A549 (cell line): ENCODE measurements at regions not wholly inside any gene's neighbourhood (a gene's known extent, or its start where the extent isn't known, plus 50 kb on each side); places are given as distances from the start of the nearest gene placed in this dataset.

Experiments used
- ATAC-seq, 2 experiments: fragments of 200-7000 bp in 1 of 2; fragments of >200 bp in 1 of 2; cut with Nextera tagmentation in 1 of 2; cut with Tn5 transposase in 1 of 2; 3 replicates each; pipeline versions ENCODE4 v1.8.0 to v1.9.1; 2018 to 2020; ENCODE audit warnings: mild to moderate bottlenecking in 1 of 2, moderate library complexity in 1 of 2
- CTCF ChIA-PET: fragments of 300-600 bp; sonication (Branson Sonifier 250); formaldehyde crosslinking; extraction: SDS; loops from one replicate; lab custom pipeline; 2021; ENCODE audit warnings: antibody characterized with exemption, inconsistent platforms; lab: Yijun Ruan, JAX
- POLR2A ChIA-PET: fragments of 350-600 bp; formaldehyde crosslinking; extraction: SDS; loops from one replicate; lab custom pipeline; 2021; ENCODE audit warnings: antibody characterized with exemption, inconsistent platforms; lab: Yijun Ruan, JAX
- DNase-seq, 2 experiments: peaks; one replicate each; pipeline versions ENCODE4 v3.0.0 to v3.0.0-alpha.2; 2011 to 2016; ENCODE audit warnings: low read depth in 1 of 2, low spot score in 1 of 2
- FAIRE-seq: peaks from 2 replicates; lab custom pipeline; 2011; peaks lifted over from hg19 to GRCh38; lab: Jason Lieb, UNC
- H3K27ac ChIP-seq, 2 experiments: fragments of >200 bp; sonication (Bioruptor Twin); formaldehyde crosslinking; 3 replicates each; pipeline ENCODE4 v1.5.1; 2016 to 2017
- H3K4me1 ChIP-seq: fragments of >200 bp; sonication (Bioruptor Twin); formaldehyde crosslinking; 3 replicates; pipeline ENCODE4 v1.6.1; 2016
- H3K4me2 ChIP-seq: fragments of >200 bp; sonication (Bioruptor Twin); formaldehyde crosslinking; 3 replicates; pipeline ENCODE4 v1.6.1; 2016
- H3K4me3 ChIP-seq: fragments of >200 bp; sonication (Bioruptor Twin); formaldehyde crosslinking; 3 replicates; pipeline ENCODE4 v1.5.1; 2016
- H3K9me3 ChIP-seq: fragments of >200 bp; sonication (Bioruptor Twin); formaldehyde crosslinking; 3 replicates; pipeline ENCODE4 v1.6.1; 2016
- BCL3 ChIP-seq: fragments of >200 bp; sonication (Bioruptor Twin); formaldehyde crosslinking; IDR thresholded peaks from 3 replicates; pipeline ENCODE4 v1.6.1; 2016
- CBX8 ChIP-seq: fragments of 200-600 bp; sonication (generic); IDR thresholded peaks from 2 replicates; pipeline ENCODE4 v1.6.1; 2016
- EHMT2 ChIP-seq: fragments of 200-600 bp; sonication (generic); IDR thresholded peaks from 2 replicates; pipeline ENCODE4 v1.6.1; 2016; ENCODE audit warnings: antibody characterized with exemption, low read depth, mild to moderate bottlenecking, moderate library complexity
- FOXS1 ChIP-seq: fragments of 250-450 bp; sonication (Bioruptor Pico); IDR thresholded peaks from 2 replicates; pipeline ENCODE4 v1.5.0; 2020; ENCODE audit warnings: mild to moderate bottlenecking, moderate library complexity
- GATA3 ChIP-seq: IDR thresholded peaks from 2 replicates; pipeline ENCODE4 v1.6.1; 2012; ENCODE audit warnings: borderline replicate concordance
- HDAC2 ChIP-seq: fragments of 200-600 bp; sonication (generic); IDR thresholded peaks from 2 replicates; pipeline ENCODE4 v1.6.1; 2016
- JUN ChIP-seq, 2 experiments: fragments of >200 bp; sonication (Bioruptor Twin); formaldehyde crosslinking; IDR thresholded peaks; 2 replicates in 1 of 2; 3 replicates in 1 of 2; pipeline ENCODE4 v1.6.1; 2016 to 2017
- KDM1A ChIP-seq: fragments of 200-600 bp; sonication (generic); IDR thresholded peaks from 2 replicates; pipeline ENCODE4 v1.6.1; 2016; ENCODE audit warnings: low read depth, mild to moderate bottlenecking
- KDM5A ChIP-seq: fragments of 200-600 bp; sonication (generic); IDR thresholded peaks from 2 replicates; pipeline ENCODE4 v1.6.1; 2016; ENCODE audit warnings: antibody characterized with exemption, mild to moderate bottlenecking
- MAZ ChIP-seq: fragments of 150-350 bp; IDR thresholded peaks from 2 replicates; pipeline ENCODE4 v1.6.1; 2014; ENCODE audit warnings: antibody characterized with exemption, low read depth, low read length, borderline replicate concordance
- MYC ChIP-seq: IDR thresholded peaks from 2 replicates; pipeline ENCODE4 v1.6.1; 2012; ENCODE audit warnings: mild to moderate bottlenecking, inconsistent platforms, low read length, improper control_type of control experiment, borderline replicate concordance
- NPAS2 ChIP-seq: fragments of 250-450 bp; sonication (Bioruptor Pico); IDR thresholded peaks from 2 replicates; pipeline ENCODE4 v1.8.0; 2022; ENCODE audit warnings: mild to moderate bottlenecking, moderate library complexity, borderline replicate concordance
- RFX5 ChIP-seq: fragments of 450-650 bp; IDR thresholded peaks from 2 replicates; pipeline ENCODE4 v1.7.1; 2014; ENCODE audit warnings: antibody characterized with exemption, mild to moderate bottlenecking, moderate library complexity
- RNF2 ChIP-seq: fragments of 200-600 bp; sonication (generic); IDR thresholded peaks from 2 replicates; pipeline ENCODE4 v1.6.1; 2016; ENCODE audit warnings: low read depth, mild to moderate bottlenecking, antibody characterized with exemption, moderate library complexity, borderline replicate concordance
- SREBF2 ChIP-seq: fragments of 450-650 bp; IDR thresholded peaks from 2 replicates; pipeline ENCODE4 v1.6.1; 2014; ENCODE audit warnings: mild to moderate bottlenecking, moderate library complexity
- TP53 ChIP-seq: fragments of 250-450 bp; sonication (Bioruptor Pico); IDR thresholded peaks from 2 replicates; pipeline ENCODE4 v1.5.0; 2021; ENCODE audit warnings: mild to moderate bottlenecking, moderate library complexity
- ZSCAN20 ChIP-seq: fragments of 250-450 bp; sonication (Bioruptor Pico); IDR thresholded peaks from 2 replicates; pipeline ENCODE4 v1.8.0; 2022; ENCODE audit warnings: mild to moderate bottlenecking, moderate library complexity
- WGBS: methylation state at CpG from one replicate; pipeline ENCODE4 v1.1.6; 2017; ENCODE audit errors: missing lambda C conversion rate; 5-methylcytosine and 5-hydroxymethylcytosine counted together
- TF ChIP-seq, protein P1 (sequence below): fragments of 150-350 bp; IDR thresholded peaks from 2 replicates; pipeline ENCODE4 v1.6.1; 2014; ENCODE audit warnings: low read depth, mild to moderate bottlenecking, low read length
- TF ChIP-seq, protein P2 (sequence below): IDR thresholded peaks from 2 replicates; pipeline ENCODE4 v1.6.1; 2012
- TF ChIP-seq, protein P3 (sequence below): IDR thresholded peaks from 2 replicates; pipeline ENCODE4 v1.6.1; 2012; ENCODE audit warnings: low read depth, borderline replicate concordance

DNA sequence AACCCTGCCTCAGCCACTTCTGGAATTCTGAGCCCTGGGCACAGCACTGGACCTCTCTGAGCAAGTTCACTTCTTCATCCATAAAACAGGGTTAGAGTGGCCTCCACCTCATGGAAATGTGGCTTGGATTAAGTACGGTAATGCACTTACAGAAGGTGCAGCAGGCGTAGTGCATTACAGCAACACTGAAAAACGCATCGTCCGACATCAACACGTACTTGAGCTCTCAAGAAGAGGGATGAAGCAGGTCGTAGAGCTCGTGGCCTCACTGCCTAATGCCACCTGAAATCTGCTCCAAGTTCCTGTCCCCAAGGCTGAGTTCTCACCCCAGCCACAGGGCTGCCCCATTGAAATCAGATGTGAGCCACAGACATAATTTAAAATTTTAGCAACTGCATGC is 650.1 kb downstream of the NPHP4 start:
- TF ChIP-seq EHMT2 (no peak), KDM5A (no peak), SREBF2 (no peak), HDAC2 (no peak), CBX8 (no peak), BCL3 (no peak), JUN (IDR thresholded peaks at IDR 0.05) (no peak), FOXS1 (CRISPR knock-in tag) (no peak), KDM1A (no peak)
- TF ChIP-seq, protein P1, sequence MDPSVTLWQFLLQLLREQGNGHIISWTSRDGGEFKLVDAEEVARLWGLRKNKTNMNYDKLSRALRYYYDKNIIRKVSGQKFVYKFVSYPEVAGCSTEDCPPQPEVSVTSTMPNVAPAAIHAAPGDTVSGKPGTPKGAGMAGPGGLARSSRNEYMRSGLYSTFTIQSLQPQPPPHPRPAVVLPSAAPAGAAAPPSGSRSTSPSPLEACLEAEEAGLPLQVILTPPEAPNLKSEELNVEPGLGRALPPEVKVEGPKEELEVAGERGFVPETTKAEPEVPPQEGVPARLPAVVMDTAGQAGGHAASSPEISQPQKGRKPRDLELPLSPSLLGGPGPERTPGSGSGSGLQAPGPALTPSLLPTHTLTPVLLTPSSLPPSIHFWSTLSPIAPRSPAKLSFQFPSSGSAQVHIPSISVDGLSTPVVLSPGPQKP = no peak
- TF ChIP-seq, protein P2, sequence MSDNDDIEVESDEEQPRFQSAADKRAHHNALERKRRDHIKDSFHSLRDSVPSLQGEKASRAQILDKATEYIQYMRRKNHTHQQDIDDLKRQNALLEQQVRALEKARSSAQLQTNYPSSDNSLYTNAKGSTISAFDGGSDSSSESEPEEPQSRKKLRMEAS = no peak
- FAIRE-seq = no peak
- Histone ChIP-seq H3K4me2 (no peak overlapping the region), H3K4me1 (no peaks in the 10 kb centered on the region), H3K4me3 (no peak overlapping the region), H3K27ac (no peak overlapping the region), H3K9me3 (no peaks in the 10 kb centered on the region)
- no peak for DNase-seq
- no peak for ATAC-seq
- 20% methylated on average over 1 of the region's 8 CpGs for WGBS
- ChIA-PET CTCF (interaction anchor here (1.4 kb wide), 1 partner anchor 22 kb away, joined by 4 read pairs; no protein-coding TSS in a partner anchor), POLR2A (no interaction called here)

DNA sequence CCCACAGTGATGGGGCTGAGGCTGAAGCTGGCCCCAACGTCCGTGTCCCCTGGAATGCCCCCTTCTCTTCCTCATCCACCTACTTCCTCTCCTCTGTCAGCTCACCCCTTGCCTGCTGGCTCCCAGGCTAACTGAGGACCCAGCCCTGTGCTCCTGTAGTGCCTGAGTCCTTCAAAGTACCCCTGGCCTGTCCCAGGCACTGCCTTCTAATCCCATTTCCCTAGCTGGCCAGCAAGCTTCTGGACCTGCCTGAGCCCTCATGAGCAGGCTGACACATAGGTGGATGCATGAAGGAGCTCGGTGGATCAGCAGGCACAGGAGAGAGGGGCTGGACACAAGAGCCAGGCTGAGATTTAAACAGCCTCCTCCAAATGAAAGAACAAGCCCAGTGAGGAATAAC is 650.8 kb downstream of the NPHP4 start:
- Histone ChIP-seq H3K4me2 (no peak overlapping the region), H3K9me3 (no peaks in the 10 kb centered on the region), H3K27ac (no peak overlapping the region), H3K4me3 (no peak overlapping the region), H3K4me1 (no peaks in the 10 kb centered on the region)
- TF ChIP-seq, protein P3, sequence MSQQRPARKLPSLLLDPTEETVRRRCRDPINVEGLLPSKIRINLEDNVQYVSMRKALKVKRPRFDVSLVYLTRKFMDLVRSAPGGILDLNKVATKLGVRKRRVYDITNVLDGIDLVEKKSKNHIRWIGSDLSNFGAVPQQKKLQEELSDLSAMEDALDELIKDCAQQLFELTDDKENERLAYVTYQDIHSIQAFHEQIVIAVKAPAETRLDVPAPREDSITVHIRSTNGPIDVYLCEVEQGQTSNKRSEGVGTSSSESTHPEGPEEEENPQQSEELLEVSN = no peak
- TF ChIP-seq RNF2 (no peak), GATA3 (no peak), NPAS2 (CRISPR knock-in tag) (no peak), MYC (no peak), MAZ (no peak), TP53 (CRISPR knock-in tag) (no peak), ZSCAN20 (CRISPR knock-in tag) (no peak), RFX5 (no peak), FOXS1 (CRISPR knock-in tag) (no peak)
- TF ChIP-seq, protein P2 = no peak
- TF ChIP-seq, protein P1 = no peak
- FAIRE-seq (no peak), ATAC-seq (no peak), DNase-seq (no peak)
- POLR2A ChIA-PET = no interaction called here
- CTCF ChIA-PET = no interaction called here
- WGBS = 0% methylated on average over 3 of the region's 3 CpGs
